Activated T-cell treated with anti-CD3 and anti-CD28 coated beads, Interleukin-2, amount 50 U/mL, for 72 hours (primary cell): ENCODE measurements at regions not wholly inside any gene's neighbourhood (a gene's known extent, or its start where the extent isn't known, plus 50 kb on each side); places are given as distances from the start of the nearest gene placed in this dataset.

ENCODE experiments used
- ATAC-seq, 2 donors: fragments of 150-1000 bp; cut with Tn5 transposase; replicated peaks in 1 of 2; 2 replicates each; pipeline ENCODE4 v1.10.0; 2021; ENCODE audit warnings: moderate library complexity in 2 of 2, mild to moderate bottlenecking in 1 of 2
- DNase-seq, 2 donors: peaks; one replicate each; pipeline ENCODE4 v3.0.0; 2021 to 2022; ENCODE audit warnings: mixed read lengths in 1 of 2
- H3K27ac Mint-ChIP-seq: one replicate; pipeline ENCODE4 v1.8.0; 2022; ENCODE audit warnings: mild to moderate bottlenecking, moderate library complexity, mixed read lengths
- H3K27me3 Mint-ChIP-seq: one replicate; pipeline ENCODE4 v1.8.0; 2022; ENCODE audit warnings: low read depth, mixed read lengths
- H3K36me3 Mint-ChIP-seq, 2 donors: one replicate each; pipeline ENCODE4 v1.8.0; 2022; ENCODE audit warnings: mixed read lengths in 2 of 2, mild to moderate bottlenecking in 1 of 2; ENCODE audit not compliant: insufficient read depth in 2 of 2
- H3K4me1 Mint-ChIP-seq: one replicate; pipeline ENCODE4 v1.8.0; 2022; ENCODE audit warnings: low read depth, mixed read lengths
- H3K4me3 Mint-ChIP-seq, 2 donors: one replicate each; pipeline ENCODE4 v1.8.0; 2022; ENCODE audit warnings: mild to moderate bottlenecking in 2 of 2, mixed read lengths in 2 of 2, moderate library complexity in 2 of 2
- H3K9me3 Mint-ChIP-seq, 2 donors: one replicate each; pipeline ENCODE4 v1.8.0; 2022; ENCODE audit warnings: mixed read lengths in 2 of 2

DNA sequence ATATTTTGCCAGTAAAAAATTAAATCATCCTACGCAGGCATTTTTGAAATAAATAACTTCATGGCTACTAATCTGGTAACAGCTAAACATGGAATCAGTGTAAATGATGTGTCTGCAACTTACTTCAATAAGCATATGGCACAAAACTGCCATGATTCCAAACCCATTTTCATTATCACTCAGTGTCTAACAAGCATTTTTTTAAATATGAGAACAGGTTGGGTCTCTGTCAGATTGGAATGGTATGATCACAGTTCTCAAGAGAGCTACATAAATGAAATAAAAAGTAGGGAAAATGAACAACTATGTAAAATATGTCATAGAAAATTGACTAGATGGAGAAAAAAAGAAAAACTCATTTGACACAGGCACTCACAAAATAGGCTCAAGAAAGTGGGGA, 476.9 kb upstream of the NWD2 start:
- peaks cover 8% of the 10 kb centered on the region for H3K4me1 Mint-ChIP-seq
- H3K4me3 Mint-ChIP-seq, result no peak overlapping the region
- no peak overlapping the region for H3K27ac Mint-ChIP-seq
- no peaks in the 10 kb centered on the region for H3K27me3 Mint-ChIP-seq
- H3K36me3 Mint-ChIP-seq, result no peaks in the 10 kb centered on the region
- peaks cover 0 to 2% of the 10 kb centered on the region in 2 donors for H3K9me3 Mint-ChIP-seq
- ATAC-seq, result no peak
- DNase-seq, result no peak

DNA sequence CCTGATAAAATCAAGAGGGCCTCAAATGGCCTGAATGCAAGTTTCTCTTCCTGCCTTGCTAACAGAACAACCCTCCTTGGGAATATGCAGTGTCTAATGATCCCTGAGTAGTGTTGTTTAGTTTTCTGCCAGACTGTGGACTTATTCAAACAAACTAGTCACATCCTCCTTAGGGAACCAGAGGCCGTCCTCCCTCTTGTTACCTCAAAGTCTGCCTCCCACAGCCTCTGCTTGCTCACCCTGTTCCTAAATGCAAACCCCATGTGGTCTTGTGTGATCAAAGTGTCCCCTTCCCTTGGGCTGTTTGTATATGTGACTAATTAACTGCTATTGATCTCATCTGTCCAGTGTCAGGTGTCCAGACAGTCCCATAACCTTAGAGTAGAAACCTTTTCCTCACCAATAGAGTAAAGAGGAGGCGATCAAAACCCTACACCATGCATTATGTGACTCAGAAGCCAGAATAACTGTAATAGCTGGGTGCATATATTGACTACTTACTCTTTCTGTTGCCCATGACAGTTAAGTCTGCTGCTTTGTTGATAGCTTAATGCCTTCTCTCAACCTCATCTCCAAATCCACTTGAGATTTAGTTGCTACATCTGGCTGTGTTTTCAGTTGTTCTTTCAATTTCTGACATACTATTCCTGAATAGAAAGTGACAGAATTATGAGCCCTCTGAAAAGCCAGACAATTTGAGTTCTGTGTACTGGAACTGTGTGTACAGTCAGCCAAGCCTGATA, 473.0 kb upstream of the NWD2 start:
- Mint-ChIP-seq H3K27me3 (no peaks in the 10 kb centered on the region), H3K4me3 (no peak overlapping the region), H3K27ac (no peak overlapping the region), H3K36me3 (no peaks in the 10 kb centered on the region), H3K9me3 (peaks cover 0 to 2% of the 10 kb centered on the region in 2 donors), H3K4me1 (peaks cover 8% of the 10 kb centered on the region)
- no peak for ATAC-seq
- no peak for DNase-seq

DNA sequence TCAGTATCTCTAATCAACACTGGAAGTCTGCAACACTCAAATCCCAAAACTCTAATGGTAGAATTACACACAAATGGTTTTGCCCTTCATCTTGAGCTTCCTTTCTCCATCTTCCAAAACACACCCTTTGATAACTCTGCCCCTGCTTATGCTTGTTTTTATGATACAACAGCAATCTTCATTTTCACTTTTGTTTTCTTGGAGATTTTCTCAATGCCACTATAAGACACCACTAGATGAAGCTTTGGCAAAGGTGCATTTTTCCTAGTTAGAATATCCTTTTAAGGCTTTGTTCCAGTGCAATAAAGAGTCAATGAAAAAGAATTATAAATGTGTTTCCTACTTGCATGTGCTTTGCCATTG, 472.4 kb upstream of the NWD2 start:
- H3K27ac Mint-ChIP-seq, result peak overlapping the region; percentile 10
- peak overlapping the region in 1 of 2 donors; percentile 2 for H3K4me3 Mint-ChIP-seq
- no peak for DNase-seq
- ATAC-seq, result no peak
- H3K4me1 Mint-ChIP-seq, result peaks cover 8% of the 10 kb centered on the region
- H3K36me3 Mint-ChIP-seq, result no peaks in the 10 kb centered on the region
- no peaks in the 10 kb centered on the region for H3K27me3 Mint-ChIP-seq
- peaks cover 0 to 2% of the 10 kb centered on the region in 2 donors for H3K9me3 Mint-ChIP-seq

DNA sequence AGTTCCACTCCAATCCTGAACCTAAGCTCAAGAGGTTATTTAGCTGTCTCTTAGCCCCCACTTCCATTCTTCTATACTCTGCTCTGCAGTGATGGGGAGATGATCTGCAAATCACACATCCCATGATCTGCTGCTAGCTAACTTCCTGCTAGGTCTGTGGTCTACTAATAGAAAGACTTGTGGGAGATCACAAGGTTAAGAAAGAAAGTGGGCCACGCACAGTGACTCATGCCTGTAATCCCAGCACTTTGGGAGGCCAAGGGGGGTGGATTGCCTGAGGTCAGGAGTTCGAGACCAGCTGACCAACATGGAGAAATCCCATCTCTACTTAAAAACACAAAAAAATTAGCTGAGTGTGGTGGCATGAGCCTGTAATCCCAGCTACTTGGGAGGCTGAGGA, 471.1 kb upstream of the NWD2 start:
- peaks cover 0 to 2% of the 10 kb centered on the region in 2 donors for H3K9me3 Mint-ChIP-seq
- H3K36me3 Mint-ChIP-seq, result no peaks in the 10 kb centered on the region
- DNase-seq (no peak), ATAC-seq (peak in 1 of 2 donors; percentile 25)
- H3K27me3 Mint-ChIP-seq, result no peaks in the 10 kb centered on the region
- H3K27ac Mint-ChIP-seq, result no peak overlapping the region
- peaks cover 8% of the 10 kb centered on the region for H3K4me1 Mint-ChIP-seq
- H3K4me3 Mint-ChIP-seq, result no peak overlapping the region

DNA sequence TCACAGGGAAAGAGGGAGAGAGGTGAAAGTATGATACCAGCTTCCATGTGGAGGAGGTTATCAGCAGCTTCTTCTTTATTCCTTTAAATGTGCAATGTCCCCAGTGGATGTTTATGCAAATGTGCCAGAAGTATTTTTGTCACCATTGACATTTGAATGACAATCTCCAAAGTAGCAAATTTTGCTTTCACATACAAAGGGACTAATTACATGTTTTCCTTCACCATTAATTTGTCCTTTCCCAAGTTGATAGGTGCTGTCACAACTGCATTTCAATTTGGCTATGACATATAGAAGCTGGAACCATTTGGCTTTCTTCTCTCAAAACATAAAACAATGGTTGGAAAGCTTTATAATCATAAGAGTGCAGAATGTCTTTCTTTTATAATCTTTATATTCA, 469.0 kb upstream of the NWD2 start:
- no peak overlapping the region for H3K27ac Mint-ChIP-seq
- H3K27me3 Mint-ChIP-seq, result no peaks in the 10 kb centered on the region
- peaks cover 2% of the 10 kb centered on the region in 2 donors for H3K9me3 Mint-ChIP-seq
- H3K4me3 Mint-ChIP-seq, result no peak overlapping the region
- H3K4me1 Mint-ChIP-seq, result peaks cover 8% of the 10 kb centered on the region
- ATAC-seq, result no peak
- H3K36me3 Mint-ChIP-seq, result no peaks in the 10 kb centered on the region
- no peak for DNase-seq

DNA sequence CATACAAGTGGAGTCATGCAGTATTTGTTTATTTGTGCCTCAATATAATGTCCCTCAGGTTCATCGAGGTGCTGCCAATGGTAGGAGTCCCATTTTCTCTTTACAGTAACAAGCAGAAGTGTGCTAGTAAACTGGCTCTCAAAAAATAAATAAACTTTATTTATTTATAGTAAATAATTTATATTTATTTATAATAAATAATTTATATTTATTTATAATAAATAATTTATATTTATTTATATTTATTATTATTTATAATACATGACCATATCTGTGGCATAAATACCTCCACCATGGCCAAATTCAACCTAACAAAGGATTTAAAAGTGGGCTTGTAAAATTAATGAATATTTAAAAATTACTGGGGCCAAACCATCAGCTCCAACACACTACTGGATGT, 464.9 kb upstream of the NWD2 start:
- H3K4me1 Mint-ChIP-seq, result no peaks in the 10 kb centered on the region
- H3K27me3 Mint-ChIP-seq, result no peaks in the 10 kb centered on the region
- peaks cover 0 to 2% of the 10 kb centered on the region in 2 donors for H3K9me3 Mint-ChIP-seq
- ATAC-seq, result no peak
- no peak overlapping the region for H3K4me3 Mint-ChIP-seq
- no peak overlapping the region for H3K27ac Mint-ChIP-seq
- DNase-seq, result no peak
- no peaks in the 10 kb centered on the region for H3K36me3 Mint-ChIP-seq

DNA sequence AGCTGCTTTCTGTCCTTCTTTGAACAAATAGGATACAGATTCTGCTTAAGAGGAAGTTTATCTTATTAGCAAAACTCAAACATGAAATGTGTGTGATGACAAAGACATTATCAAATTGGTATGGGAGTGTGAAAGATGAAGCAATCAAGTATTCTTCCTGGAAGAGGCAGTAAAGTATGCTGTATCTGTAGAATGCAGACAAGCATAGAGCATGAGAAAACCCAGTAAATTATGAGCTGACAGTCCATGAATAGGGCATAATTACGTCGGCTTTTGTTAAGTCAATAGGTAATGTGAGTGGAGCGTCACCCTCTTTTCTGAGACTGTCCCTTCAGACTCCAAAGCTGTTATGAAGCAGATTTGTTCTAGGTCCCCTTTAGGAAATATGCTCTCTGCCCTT, 458.6 kb upstream of the NWD2 start:
- DNase-seq (no peak), ATAC-seq (no peak)
- no peak overlapping the region for H3K27ac Mint-ChIP-seq
- no peaks in the 10 kb centered on the region for H3K27me3 Mint-ChIP-seq
- H3K9me3 Mint-ChIP-seq, result no peaks in the 10 kb centered on the region
- H3K4me1 Mint-ChIP-seq, result no peaks in the 10 kb centered on the region
- no peaks in the 10 kb centered on the region for H3K36me3 Mint-ChIP-seq
- no peak overlapping the region for H3K4me3 Mint-ChIP-seq

DNA sequence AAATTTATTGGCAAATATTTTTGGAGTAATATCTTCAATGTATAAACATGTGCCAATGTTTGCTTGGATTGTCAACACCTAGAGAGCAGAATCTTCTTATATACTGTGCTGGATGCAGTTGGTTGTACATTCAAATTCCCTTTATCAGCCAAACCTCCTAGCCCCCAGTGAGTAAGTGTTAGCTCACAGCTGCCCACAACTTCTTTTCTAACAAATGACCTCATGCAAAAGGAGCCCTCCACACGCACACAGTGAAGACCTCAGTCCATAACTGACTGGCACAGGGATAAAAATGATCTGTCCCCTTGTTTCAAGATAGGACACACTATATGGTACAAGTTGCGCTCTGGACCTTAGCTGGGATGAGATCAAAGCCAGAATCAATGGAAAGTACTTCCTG, 458.0 kb upstream of the NWD2 start:
- DNase-seq, result no peak
- no peaks in the 10 kb centered on the region for H3K9me3 Mint-ChIP-seq
- no peak overlapping the region for H3K4me3 Mint-ChIP-seq
- no peak overlapping the region for H3K27ac Mint-ChIP-seq
- no peaks in the 10 kb centered on the region for H3K36me3 Mint-ChIP-seq
- H3K27me3 Mint-ChIP-seq, result no peaks in the 10 kb centered on the region
- ATAC-seq, result no peak
- H3K4me1 Mint-ChIP-seq, result no peaks in the 10 kb centered on the region

DNA sequence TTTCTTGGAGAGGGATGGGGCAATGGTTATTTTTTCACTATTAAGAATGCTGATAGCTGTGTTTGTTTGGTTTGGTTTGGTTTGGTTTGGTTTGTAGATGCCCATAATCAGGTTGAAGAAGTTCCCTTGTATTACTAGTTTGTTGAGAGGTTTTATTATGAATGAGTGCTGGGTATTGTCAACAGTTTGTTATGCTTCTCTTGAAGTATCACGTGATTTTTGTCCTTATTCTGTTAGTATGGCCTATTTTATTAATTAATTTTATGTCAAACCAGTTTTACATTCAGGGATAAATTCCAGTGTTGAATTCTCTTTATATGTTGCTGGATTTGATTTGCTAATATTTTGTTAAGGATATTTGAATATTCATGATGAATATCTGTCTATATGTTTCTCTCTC, 449.8 kb upstream of the NWD2 start:
- no peaks in the 10 kb centered on the region for H3K27me3 Mint-ChIP-seq
- H3K27ac Mint-ChIP-seq, result no peak overlapping the region
- DNase-seq (no peak), ATAC-seq (no peak)
- no peaks in the 10 kb centered on the region for H3K36me3 Mint-ChIP-seq
- H3K4me1 Mint-ChIP-seq, result no peaks in the 10 kb centered on the region
- H3K9me3 Mint-ChIP-seq, result peaks cover 2 to 9% of the 10 kb centered on the region in 2 donors
- H3K4me3 Mint-ChIP-seq, result no peak overlapping the region

DNA sequence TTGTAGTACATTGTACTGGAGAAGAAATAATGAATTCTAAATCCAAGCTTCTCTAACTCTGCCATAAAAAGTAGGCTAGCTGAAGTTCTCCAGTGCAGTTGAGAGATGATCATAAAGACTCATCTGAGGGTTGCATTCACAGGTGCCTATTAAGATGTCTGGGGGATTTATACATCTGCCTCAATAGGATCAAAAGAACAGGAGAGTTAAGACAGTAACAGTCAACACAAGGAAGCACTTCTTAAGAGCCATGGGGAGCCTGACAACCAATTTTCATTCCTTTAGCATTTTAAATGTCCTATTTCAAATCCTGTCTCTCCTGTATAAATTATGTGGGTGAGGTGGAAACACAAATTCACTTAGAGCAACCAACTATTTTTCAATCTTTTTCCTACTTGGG, 432.4 kb upstream of the NWD2 start:
- ATAC-seq (no peak), DNase-seq (no peak)
- Mint-ChIP-seq H3K4me3 (no peak overlapping the region), H3K36me3 (no peaks in the 10 kb centered on the region), H3K27ac (no peak overlapping the region), H3K27me3 (no peaks in the 10 kb centered on the region), H3K9me3 (peaks cover 0 to 2% of the 10 kb centered on the region in 2 donors), H3K4me1 (no peaks in the 10 kb centered on the region)

DNA sequence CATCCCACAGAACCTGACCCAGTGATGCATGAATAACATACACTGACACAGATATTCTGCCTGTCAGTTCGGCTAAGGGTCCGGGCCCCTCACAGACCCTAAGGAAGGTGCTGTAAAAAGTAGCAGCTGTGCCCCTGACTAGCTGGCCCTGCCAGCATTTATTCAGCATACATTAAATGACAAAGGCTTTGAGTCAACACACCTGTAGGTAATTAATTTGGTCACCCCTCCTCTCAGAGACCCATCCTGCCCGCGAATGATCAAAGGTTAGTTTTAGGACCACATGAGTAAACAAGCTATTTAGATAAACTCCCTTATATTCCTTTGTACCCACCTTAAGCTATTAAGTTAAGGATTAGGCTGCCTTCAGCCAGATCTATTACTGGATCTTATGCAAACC, 429.0 kb upstream of the NWD2 start:
- H3K27me3 Mint-ChIP-seq, result no peaks in the 10 kb centered on the region
- ATAC-seq, result no peak
- peaks cover 0 to 2% of the 10 kb centered on the region in 2 donors for H3K9me3 Mint-ChIP-seq
- no peaks in the 10 kb centered on the region for H3K36me3 Mint-ChIP-seq
- no peak overlapping the region for H3K4me3 Mint-ChIP-seq
- DNase-seq, result no peak
- no peaks in the 10 kb centered on the region for H3K4me1 Mint-ChIP-seq
- no peak overlapping the region for H3K27ac Mint-ChIP-seq

DNA sequence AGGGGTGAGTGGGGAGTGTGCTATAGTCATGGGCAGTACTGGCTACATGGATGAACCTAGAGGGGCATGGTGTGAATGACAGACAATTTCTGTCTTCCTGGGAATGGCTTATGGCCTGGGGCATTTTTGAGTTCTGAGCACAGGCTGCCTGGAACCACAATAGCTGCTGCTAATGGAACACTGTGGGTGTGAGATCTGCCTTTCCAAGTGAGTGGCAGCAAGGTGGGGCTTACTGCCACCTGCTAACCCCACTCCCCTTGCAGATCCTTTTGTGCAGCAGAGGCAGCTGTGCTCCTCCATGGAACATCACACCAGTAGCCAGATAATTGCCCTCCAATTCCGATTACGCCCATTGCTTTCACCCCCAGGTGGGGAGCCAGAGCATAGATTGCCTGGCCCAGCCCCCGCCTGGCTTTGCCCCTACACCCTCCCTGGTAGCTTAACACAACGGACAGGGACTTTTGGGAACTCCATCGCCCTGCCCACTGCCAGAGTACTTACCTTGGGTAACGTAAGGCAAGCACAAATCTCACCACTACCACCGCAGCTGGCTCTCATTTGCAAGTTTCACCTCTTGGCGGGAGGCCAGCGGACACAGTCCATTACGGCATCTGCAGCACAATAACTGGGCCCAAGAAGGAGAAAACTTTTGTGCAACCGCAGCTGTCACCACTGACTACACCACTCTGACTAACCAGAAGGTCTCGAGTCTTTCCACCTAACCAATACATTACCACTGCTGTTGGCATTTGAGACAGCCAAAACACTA, 421.2 kb upstream of the NWD2 start:
- DNase-seq (no peak), ATAC-seq (no peak)
- Mint-ChIP-seq H3K4me3 (no peak overlapping the region), H3K9me3 (no peaks in the 10 kb centered on the region), H3K4me1 (no peaks in the 10 kb centered on the region), H3K27ac (no peak overlapping the region), H3K27me3 (no peaks in the 10 kb centered on the region), H3K36me3 (no peaks in the 10 kb centered on the region)

DNA sequence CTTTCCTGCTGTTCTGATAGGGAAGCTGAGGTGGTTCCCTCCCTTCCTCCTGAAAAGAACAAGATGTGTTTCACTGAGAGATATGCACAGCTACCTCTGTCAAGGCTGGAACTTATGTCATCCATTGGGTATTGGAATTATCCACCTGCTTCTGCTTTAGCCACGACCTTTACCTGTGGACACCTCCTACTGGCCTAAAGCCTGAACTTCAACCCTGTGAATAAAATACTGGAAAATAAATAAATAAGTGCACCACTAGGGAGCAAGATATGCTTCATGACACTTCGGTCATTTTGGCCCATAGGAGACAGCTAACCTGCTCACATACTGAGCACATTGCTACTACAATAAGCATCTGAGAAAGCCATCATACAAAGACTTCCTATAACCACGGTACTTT, 419.9 kb upstream of the NWD2 start:
- no peaks in the 10 kb centered on the region for H3K36me3 Mint-ChIP-seq
- no peaks in the 10 kb centered on the region for H3K4me1 Mint-ChIP-seq
- H3K27ac Mint-ChIP-seq, result no peak overlapping the region
- DNase-seq (no peak), ATAC-seq (no peak)
- H3K27me3 Mint-ChIP-seq, result no peaks in the 10 kb centered on the region
- H3K9me3 Mint-ChIP-seq, result no peaks in the 10 kb centered on the region
- no peak overlapping the region for H3K4me3 Mint-ChIP-seq

DNA sequence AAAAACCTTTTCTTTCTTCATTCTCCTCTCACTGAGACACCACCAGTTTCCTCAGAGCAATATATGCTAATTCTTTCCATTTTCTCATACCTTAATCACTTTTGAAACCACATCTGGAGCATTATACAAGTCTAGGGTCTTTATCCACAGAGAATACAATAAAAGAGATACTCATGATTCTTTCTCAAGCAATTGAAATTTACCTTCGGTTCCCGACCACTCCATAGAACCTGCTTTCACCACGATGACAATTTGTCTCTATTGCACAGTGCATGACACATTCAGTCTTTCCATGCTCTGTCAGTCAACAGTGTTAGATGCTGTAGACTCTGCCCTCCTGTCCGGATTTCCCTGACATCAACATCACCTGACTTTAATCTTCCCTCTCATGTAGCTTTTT, 409.3 kb upstream of the NWD2 start:
- Mint-ChIP-seq H3K4me1 (no peaks in the 10 kb centered on the region), H3K9me3 (no peaks in the 10 kb centered on the region), H3K4me3 (no peak overlapping the region), H3K36me3 (no peaks in the 10 kb centered on the region), H3K27me3 (no peaks in the 10 kb centered on the region), H3K27ac (peak overlapping the region; percentile 10)
- DNase-seq (no peak), ATAC-seq (peak; percentile 42 to 61)
